ENCODE measurements at regions not wholly inside any gene's neighbourhood (a gene's known extent, or its start where the extent isn't known, plus 50 kb on each side); places are given as distances from the start of the nearest gene placed in this dataset.

- no peaks in the 10 kb centered on the region for H3K4me1 ChIP-seq (ENCODE audit: insufficient read depth)
- 65 to 73% (median 71%) methylated on average over 9 of the region's 9 CpGs for WGBS, 3 donors
- intact Hi-C loops (cut with DNase I) = no loop called here
- H3K27me3 ChIP-seq = no peaks in the 10 kb centered on the region
- DNase-seq = no peak
- no peaks in the 10 kb centered on the region for H3K36me3 ChIP-seq
- TF ChIP-seq EP300 (IDR thresholded peaks at IDR 0.05) = no peak
- TF ChIP-seq, protein P1, sequence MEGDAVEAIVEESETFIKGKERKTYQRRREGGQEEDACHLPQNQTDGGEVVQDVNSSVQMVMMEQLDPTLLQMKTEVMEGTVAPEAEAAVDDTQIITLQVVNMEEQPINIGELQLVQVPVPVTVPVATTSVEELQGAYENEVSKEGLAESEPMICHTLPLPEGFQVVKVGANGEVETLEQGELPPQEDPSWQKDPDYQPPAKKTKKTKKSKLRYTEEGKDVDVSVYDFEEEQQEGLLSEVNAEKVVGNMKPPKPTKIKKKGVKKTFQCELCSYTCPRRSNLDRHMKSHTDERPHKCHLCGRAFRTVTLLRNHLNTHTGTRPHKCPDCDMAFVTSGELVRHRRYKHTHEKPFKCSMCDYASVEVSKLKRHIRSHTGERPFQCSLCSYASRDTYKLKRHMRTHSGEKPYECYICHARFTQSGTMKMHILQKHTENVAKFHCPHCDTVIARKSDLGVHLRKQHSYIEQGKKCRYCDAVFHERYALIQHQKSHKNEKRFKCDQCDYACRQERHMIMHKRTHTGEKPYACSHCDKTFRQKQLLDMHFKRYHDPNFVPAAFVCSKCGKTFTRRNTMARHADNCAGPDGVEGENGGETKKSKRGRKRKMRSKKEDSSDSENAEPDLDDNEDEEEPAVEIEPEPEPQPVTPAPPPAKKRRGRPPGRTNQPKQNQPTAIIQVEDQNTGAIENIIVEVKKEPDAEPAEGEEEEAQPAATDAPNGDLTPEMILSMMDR (IDR thresholded peaks at IDR 0.05) = no peak
- H3K9me3 ChIP-seq = peaks cover 0 to 14% of the 10 kb centered on the region in 2 donors
- no peak overlapping the region for H3K27ac ChIP-seq
- H3K4me3 ChIP-seq = no peak overlapping the region
Observed at GRCh38 chr12:34311337-34311736, 289.0 kb downstream of the ALG10 start.

GRCh38 chr12:34327671-34328070 is 305.4 kb downstream of the ALG10 start:
- no peak overlapping the region for H3K4me3 ChIP-seq
- H3K27me3 ChIP-seq = no peaks in the 10 kb centered on the region
- no peak overlapping the region for H3K27ac ChIP-seq
- TF ChIP-seq, protein P1 (IDR thresholded peaks at IDR 0.05) = no peak
- TF ChIP-seq EP300 (IDR thresholded peaks at IDR 0.05) (no peak), POLR2A (IDR thresholded peaks at IDR 0.05) (no peak)
- H3K36me3 ChIP-seq = no peaks in the 10 kb centered on the region
- DNase-seq = no peak
- 76 to 83% (median 79%) methylated on average over 14 of the region's 14 CpGs for WGBS, 3 donors
- H3K9me3 ChIP-seq = peaks cover 0 to 7% of the 10 kb centered on the region in 2 donors
- intact Hi-C loops (cut with DNase I) = no loop called here
- H3K4me1 ChIP-seq (ENCODE audit: insufficient read depth) = no peaks in the 10 kb centered on the region

- TF ChIP-seq, protein P1 (IDR thresholded peaks at IDR 0.05) = no peak
- no peak for TF ChIP-seq EP300 (IDR thresholded peaks at IDR 0.05)
- no peak for TF ChIP-seq POLR2A (IDR thresholded peaks at IDR 0.05)
- H3K9me3 ChIP-seq = peaks cover 0 to 7% of the 10 kb centered on the region in 2 donors
- WGBS, 3 donors = 70 to 76% (median 73%) methylated on average over 24 of the region's 24 CpGs
- intact Hi-C loops (cut with DNase I) = no loop called here
- no peaks in the 10 kb centered on the region for H3K4me1 ChIP-seq (ENCODE audit: insufficient read depth)
- no peak overlapping the region for H3K4me3 ChIP-seq
- DNase-seq = no peak
- H3K27ac ChIP-seq = no peak overlapping the region
- H3K27me3 ChIP-seq = no peaks in the 10 kb centered on the region
- no peaks in the 10 kb centered on the region for H3K36me3 ChIP-seq
Observed at GRCh38 chr12:34333337-34333736, 311.0 kb downstream of the ALG10 start.

GRCh38 chr12:34334538-34334937 is 312.2 kb downstream of the ALG10 start:
- intact Hi-C loops (cut with DNase I) = no loop called here
- WGBS, 3 donors = 70 to 81% (median 81%) methylated on average over 14 of the region's 14 CpGs
- DNase-seq = no peak
- H3K9me3 ChIP-seq = peaks cover 0 to 7% of the 10 kb centered on the region in 2 donors
- no peaks in the 10 kb centered on the region for H3K36me3 ChIP-seq
- H3K4me3 ChIP-seq = no peak overlapping the region
- no peaks in the 10 kb centered on the region for H3K4me1 ChIP-seq (ENCODE audit: insufficient read depth)
- no peak for TF ChIP-seq POLR2A (IDR thresholded peaks at IDR 0.05)
- TF ChIP-seq EP300 (IDR thresholded peaks at IDR 0.05) = no peak
- TF ChIP-seq, protein P1 (IDR thresholded peaks at IDR 0.05) = no peak
- H3K27me3 ChIP-seq = no peaks in the 10 kb centered on the region
- H3K27ac ChIP-seq = no peak overlapping the region
